IMR-90 (cell line): ENCODE measurements at regions not wholly inside any gene's neighbourhood (a gene's known extent, or its start where the extent isn't known, plus 50 kb on each side); places are given as distances from the start of the nearest gene placed in this dataset.

Experiments used
- ATAC-seq: fragments of 200-7000 bp; cut with Tn5 transposase; 2 replicates; pipeline ENCODE4 v1.9.1; 2020; ENCODE audit warnings: low read depth, mild to moderate bottlenecking, moderate library complexity
- BruUV-seq: library from RNA; stranded (reverse); fragments of 400-500 nt; replicated peaks from 2 replicates; lab custom pipeline; 2021; lab: Mats Ljungman, UMichigan
- CTCF ChIA-PET: fragments of 300-600 bp; formaldehyde crosslinking; extraction: SDS; loops from one replicate; lab custom pipeline; 2021; ENCODE audit warnings: antibody characterized with exemption; lab: Yijun Ruan, JAX
- POLR2A ChIA-PET: fragments of 300-600 bp; sonication (Branson Sonifier 250); formaldehyde crosslinking; loops from one replicate; lab custom pipeline; 2022; ENCODE audit warnings: antibody characterized with exemption; ENCODE audit not compliant: unreplicated experiment; lab: Charles Lee
- DNase-seq: peaks from one replicate; pipeline ENCODE4 v3.0.0; 2013
- H2AFZ ChIP-seq: replicated peaks from 2 replicates; pipeline ENCODE3; 2013; ENCODE audit warnings: low read length, mild to moderate bottlenecking; ENCODE audit not compliant: poor library complexity
- H2AK5ac ChIP-seq: 2 replicates; pipeline ENCODE4 v1.6.1; 2013; ENCODE audit warnings: low read depth, low read length, inconsistent platforms
- H2AK9ac ChIP-seq: replicated peaks from 2 replicates; pipeline ENCODE3; 2013; ENCODE audit warnings: mild to moderate bottlenecking, low read depth, low read length, moderate library complexity; ENCODE audit not compliant: poor library complexity
- H2BK120ac ChIP-seq: 2 replicates; pipeline ENCODE4 v1.6.1; 2013; ENCODE audit warnings: low read depth, low read length, inconsistent platforms
- H2BK15ac ChIP-seq: 3 replicates; pipeline ENCODE4 v1.6.1; 2013; ENCODE audit warnings: low read depth, low read length, inconsistent platforms
- H2BK20ac ChIP-seq: 2 replicates; pipeline ENCODE4 v1.6.1; 2013; ENCODE audit warnings: low read depth, mild to moderate bottlenecking, inconsistent platforms, low read length, moderate library complexity
- H2BK5ac ChIP-seq: 2 replicates; pipeline ENCODE4 v1.6.1; 2013; ENCODE audit warnings: mild to moderate bottlenecking, low read depth, low read length, inconsistent platforms; ENCODE audit not compliant: poor library complexity, severe bottlenecking
- H3K14ac ChIP-seq: replicated peaks from 2 replicates; pipeline ENCODE4 v1.6.1; 2013; ENCODE audit warnings: low read depth, low read length, inconsistent platforms
- H3K18ac ChIP-seq: 2 replicates; pipeline ENCODE4 v1.6.1; 2013; ENCODE audit warnings: low read depth, low read length, control low read depth
- H3K23ac ChIP-seq: 2 replicates; pipeline ENCODE4 v1.6.1; 2013; ENCODE audit warnings: low read depth, low read length, inconsistent platforms
- H3K27ac ChIP-seq: 2 replicates; pipeline ENCODE4 v1.5.1; 2013; ENCODE audit warnings: mild to moderate bottlenecking, control low read depth, low read length; ENCODE audit not compliant: insufficient read depth
- H3K27me3 ChIP-seq: 2 replicates; pipeline ENCODE4 v1.6.1; 2013; ENCODE audit warnings: low read length; ENCODE audit not compliant: control insufficient read depth, insufficient read depth
- H3K36me3 ChIP-seq: 2 replicates; pipeline ENCODE4 v1.6.1; 2013; ENCODE audit warnings: low read length, mixed read lengths; ENCODE audit not compliant: control insufficient read depth, insufficient read depth
- H3K4ac ChIP-seq: 2 replicates; pipeline ENCODE4 v1.6.1; 2013; ENCODE audit warnings: low read depth, low read length, inconsistent platforms
- H3K4me1 ChIP-seq: 2 replicates; pipeline ENCODE4 v1.6.1; 2013; ENCODE audit warnings: low read length, mixed read lengths; ENCODE audit not compliant: control insufficient read depth, insufficient read depth
- H3K4me2 ChIP-seq: 2 replicates; pipeline ENCODE4 v1.6.1; 2013; ENCODE audit warnings: low read depth, mild to moderate bottlenecking, control low read depth, low read length, moderate library complexity
- H3K4me3 ChIP-seq: 2 replicates; pipeline ENCODE4 v1.5.1; 2013; ENCODE audit warnings: low read depth, mild to moderate bottlenecking, control low read depth, low read length, moderate library complexity; ENCODE audit not compliant: insufficient read depth
- H3K56ac ChIP-seq: 2 replicates; pipeline ENCODE4 v1.6.1; 2013; ENCODE audit warnings: low read length, inconsistent platforms; ENCODE audit not compliant: insufficient read depth; ENCODE audit errors: extremely low read depth
- H3K79me1 ChIP-seq, 2 experiments: 2 replicates each; pipeline ENCODE4 v1.6.1; 2013; ENCODE audit warnings: low read length in 2 of 2, inconsistent platforms in 1 of 2, low read depth in 1 of 2
- H3K9ac ChIP-seq: 2 replicates; pipeline ENCODE4 v1.6.1; 2013; ENCODE audit warnings: low read depth, low read length, control low read depth
- H3K9me1 ChIP-seq: 2 replicates; pipeline ENCODE4 v1.6.1; 2013; ENCODE audit warnings: low read length, inconsistent platforms; ENCODE audit not compliant: insufficient read depth
- H3K9me3 ChIP-seq: 2 replicates; pipeline ENCODE4 v1.6.1; 2013; ENCODE audit warnings: low read length; ENCODE audit not compliant: control insufficient read depth, insufficient read depth
- H4K20me1 ChIP-seq: 2 replicates; pipeline ENCODE4 v1.6.1; 2013; ENCODE audit warnings: low read length, inconsistent platforms; ENCODE audit not compliant: insufficient read depth
- H4K5ac ChIP-seq: 2 replicates; pipeline ENCODE4 v1.6.1; 2013; ENCODE audit warnings: mild to moderate bottlenecking, low read depth, low read length, control low read depth
- H4K8ac ChIP-seq, 2 experiments: 2 replicates each; pipeline ENCODE4 v1.6.1; 2013; ENCODE audit warnings: low read depth in 2 of 2, low read length in 2 of 2, control low read depth in 1 of 2, inconsistent platforms in 1 of 2
- H4K91ac ChIP-seq: 2 replicates; pipeline ENCODE4 v1.6.1; 2013; ENCODE audit warnings: low read depth, low read length, inconsistent platforms; ENCODE audit not compliant: insufficient read depth
- BHLHE40 ChIP-seq: fragments of 150-350 bp; IDR thresholded peaks from 2 replicates; pipeline ENCODE4 v1.6.1; 2016; ENCODE audit warnings: mild to moderate bottlenecking, low read depth, low read length
- CEBPB ChIP-seq: IDR thresholded peaks from 2 replicates; pipeline ENCODE4 v1.6.1; 2012; ENCODE audit warnings: low read depth, low read length, improper control_type of control experiment
- CHD1 ChIP-seq: IDR thresholded peaks from 2 replicates; pipeline ENCODE4 v1.6.1; 2012; ENCODE audit warnings: low read depth, low read length, improper control_type of control experiment
- FOS ChIP-seq: fragments of 150-350 bp; IDR thresholded peaks from 2 replicates; pipeline ENCODE4 v1.6.1; 2016; ENCODE audit warnings: low read depth, low read length
- MAFK ChIP-seq: IDR thresholded peaks from 2 replicates; pipeline ENCODE4 v1.6.1; 2012; ENCODE audit warnings: low read depth, low read length, improper control_type of control experiment
- MAZ ChIP-seq: IDR thresholded peaks from 2 replicates; pipeline ENCODE4 v1.6.1; 2012; ENCODE audit warnings: low read depth, mild to moderate bottlenecking, low read length, improper control_type of control experiment, moderate library complexity, borderline replicate concordance
- MXI1 ChIP-seq: IDR thresholded peaks from 2 replicates; pipeline ENCODE4 v1.6.1; 2012; ENCODE audit warnings: low read depth, mild to moderate bottlenecking, low read length, moderate library complexity, borderline replicate concordance
- NFE2L2 ChIP-seq: fragments of 150-350 bp; IDR thresholded peaks from 2 replicates; pipeline ENCODE4 v1.6.1; 2016; ENCODE audit warnings: low read depth, mild to moderate bottlenecking, low read length
- POLR2A ChIP-seq: IDR thresholded peaks from 2 replicates; pipeline ENCODE4 v1.6.1; 2012; ENCODE audit warnings: mild to moderate bottlenecking, low read depth, low read length
- RAD21 ChIP-seq: IDR thresholded peaks from 2 replicates; pipeline ENCODE4 v1.6.1; 2012; ENCODE audit warnings: low read length, improper control_type of control experiment
- RCOR1 ChIP-seq: IDR thresholded peaks from 2 replicates; pipeline ENCODE4 v1.6.1; 2012; ENCODE audit warnings: mild to moderate bottlenecking, low read length, improper control_type of control experiment; ENCODE audit not compliant: insufficient replicate concordance
- SMC3 ChIP-seq: fragments of 150-350 bp; IDR thresholded peaks from 2 replicates; pipeline ENCODE4 v1.6.1; 2016; ENCODE audit warnings: low read depth, mild to moderate bottlenecking, antibody characterized with exemption, low read length, moderate library complexity
- WGBS, 2 experiments: methylation state at CpG; one replicate each; pipeline versions ENCODE4 v1.1.5 to v1.1.7; 2013; ENCODE audit warnings: missing lambda C conversion rate in 2 of 2; ENCODE audit not compliant: insufficient read length in 1 of 2; ENCODE audit errors: extremely low coverage in 2 of 2; 5-methylcytosine and 5-hydroxymethylcytosine counted together
- dilution Hi-C: fragments of 300-500 bp; cut with HindIII; formaldehyde crosslinking; loops from one replicate; pipeline ENCODE4 v1.14.3; 2018; ENCODE audit warnings: low sequenced_read_pairs; ENCODE audit not compliant: unreplicated experiment
- in situ Hi-C: fragments of 300-500 bp; cut with MboI; formaldehyde crosslinking; loops from 3 replicates; pipeline ENCODE4 v1.14.3; 2019; ENCODE audit warnings: low sequenced_read_pairs, inconsistent platforms, mixed read lengths
- intact Hi-C: fragments of 100-400 bp; cut with micrococcal nuclease; formaldehyde crosslinking; loops from 2 replicates; pipeline ENCODE4 v1.10.0; 2022
- TF ChIP-seq, protein P1 (sequence below): fragments of 150-350 bp; IDR thresholded peaks from 2 replicates; pipeline ENCODE4 v1.6.1; 2017; ENCODE audit warnings: mild to moderate bottlenecking, antibody characterized with exemption, low read length, low read depth
- TF ChIP-seq, protein P2 (sequence below): conservative IDR thresholded peaks from 2 replicates; pipeline ENCODE4 v1.5.1; 2012; ENCODE audit warnings: mild to moderate bottlenecking, low read depth, low read length, improper control_type of control experiment
- TF ChIP-seq, protein P3 (sequence below): fragments of 150-350 bp; IDR thresholded peaks from 2 replicates; pipeline ENCODE4 v1.6.1; 2016; ENCODE audit warnings: low read depth, mild to moderate bottlenecking, low read length, moderate library complexity, borderline replicate concordance

DNA sequence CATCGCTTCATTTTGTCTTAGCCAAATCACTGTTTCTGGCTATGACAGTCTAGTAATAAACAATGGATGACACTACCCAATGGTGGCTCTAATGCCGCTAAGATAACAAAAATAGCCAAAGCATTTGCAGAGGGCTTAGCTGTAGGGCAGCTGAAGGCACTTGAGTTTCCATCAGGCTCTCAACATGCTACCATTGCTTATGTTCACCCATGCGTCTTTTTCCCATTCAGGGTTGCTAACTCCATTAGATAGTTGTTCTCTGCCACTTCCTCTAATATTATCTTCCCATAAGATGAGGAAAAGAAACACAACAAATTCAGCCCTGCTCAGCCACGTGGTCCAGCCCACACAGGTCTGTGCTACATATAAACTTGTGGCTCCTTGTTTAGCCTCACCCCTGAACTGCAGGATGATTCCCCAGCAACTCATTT lies 159.6 kb downstream of the TOMM20 start:
- Histone ChIP-seq H3K18ac (peak overlapping the region; percentile 95), H3K4ac (peak overlapping the region; percentile 97), H2AK9ac (no peak overlapping the region), H2AFZ (peak overlapping the region; percentile 4), H3K4me1 (peaks cover 31% of the 10 kb centered on the region), H4K8ac (peak overlapping the region; percentile 68 to 86; a peak in 3 of 4 replicates), H3K56ac (peak overlapping the region; percentile 60; the same call in 1 of the 2 replicates), H3K27me3 (no peaks in the 10 kb centered on the region), H4K5ac (peak overlapping the region; percentile 90), H3K23ac (peak overlapping the region; percentile 69; the same call in 1 of the 2 replicates), H2BK15ac (peak overlapping the region; percentile 97; the same call in 2 of the 3 replicates), H3K14ac (peak overlapping the region; percentile 59), H3K9me1 (peaks cover 21% of the 10 kb centered on the region), H3K4me3 (no peak overlapping the region), H3K36me3 (no peaks in the 10 kb centered on the region), H3K79me1 (peaks cover 0 to 2% of the 10 kb centered on the region in 2 experiments; a peak in 1 of 4 replicates), H2AK5ac (peak overlapping the region; percentile 26), H2BK120ac (peak overlapping the region; percentile 96), H4K91ac (peak overlapping the region; percentile 67), H4K20me1 (no peaks in the 10 kb centered on the region), H3K9ac (peak overlapping the region; percentile 94), H3K9me3 (no peaks in the 10 kb centered on the region), H2BK5ac (peak overlapping the region; percentile 93), H3K27ac (peak overlapping the region; percentile 95), H2BK20ac (peak overlapping the region; percentile 81), H3K4me2 (peak overlapping the region; percentile 90)
- intact Hi-C loops: no loop called here
- TF ChIP-seq, protein P1, sequence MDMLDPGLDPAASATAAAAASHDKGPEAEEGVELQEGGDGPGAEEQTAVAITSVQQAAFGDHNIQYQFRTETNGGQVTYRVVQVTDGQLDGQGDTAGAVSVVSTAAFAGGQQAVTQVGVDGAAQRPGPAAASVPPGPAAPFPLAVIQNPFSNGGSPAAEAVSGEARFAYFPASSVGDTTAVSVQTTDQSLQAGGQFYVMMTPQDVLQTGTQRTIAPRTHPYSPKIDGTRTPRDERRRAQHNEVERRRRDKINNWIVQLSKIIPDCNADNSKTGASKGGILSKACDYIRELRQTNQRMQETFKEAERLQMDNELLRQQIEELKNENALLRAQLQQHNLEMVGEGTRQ: peak; percentile 78
- TF ChIP-seq, protein P2, sequence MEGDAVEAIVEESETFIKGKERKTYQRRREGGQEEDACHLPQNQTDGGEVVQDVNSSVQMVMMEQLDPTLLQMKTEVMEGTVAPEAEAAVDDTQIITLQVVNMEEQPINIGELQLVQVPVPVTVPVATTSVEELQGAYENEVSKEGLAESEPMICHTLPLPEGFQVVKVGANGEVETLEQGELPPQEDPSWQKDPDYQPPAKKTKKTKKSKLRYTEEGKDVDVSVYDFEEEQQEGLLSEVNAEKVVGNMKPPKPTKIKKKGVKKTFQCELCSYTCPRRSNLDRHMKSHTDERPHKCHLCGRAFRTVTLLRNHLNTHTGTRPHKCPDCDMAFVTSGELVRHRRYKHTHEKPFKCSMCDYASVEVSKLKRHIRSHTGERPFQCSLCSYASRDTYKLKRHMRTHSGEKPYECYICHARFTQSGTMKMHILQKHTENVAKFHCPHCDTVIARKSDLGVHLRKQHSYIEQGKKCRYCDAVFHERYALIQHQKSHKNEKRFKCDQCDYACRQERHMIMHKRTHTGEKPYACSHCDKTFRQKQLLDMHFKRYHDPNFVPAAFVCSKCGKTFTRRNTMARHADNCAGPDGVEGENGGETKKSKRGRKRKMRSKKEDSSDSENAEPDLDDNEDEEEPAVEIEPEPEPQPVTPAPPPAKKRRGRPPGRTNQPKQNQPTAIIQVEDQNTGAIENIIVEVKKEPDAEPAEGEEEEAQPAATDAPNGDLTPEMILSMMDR: no peak
- TF ChIP-seq RCOR1 (no peak), CEBPB (no peak), NFE2L2 (no peak), SMC3 (no peak), RAD21 (no peak), MXI1 (no peak), CHD1 (no peak), BHLHE40 (no peak; the same call in 1 of the 2 replicates), MAZ (no peak), MAFK (no peak), POLR2A (peak; percentile 17; the same call in 1 of the 2 replicates), FOS (no peak)
- TF ChIP-seq, protein P3, sequence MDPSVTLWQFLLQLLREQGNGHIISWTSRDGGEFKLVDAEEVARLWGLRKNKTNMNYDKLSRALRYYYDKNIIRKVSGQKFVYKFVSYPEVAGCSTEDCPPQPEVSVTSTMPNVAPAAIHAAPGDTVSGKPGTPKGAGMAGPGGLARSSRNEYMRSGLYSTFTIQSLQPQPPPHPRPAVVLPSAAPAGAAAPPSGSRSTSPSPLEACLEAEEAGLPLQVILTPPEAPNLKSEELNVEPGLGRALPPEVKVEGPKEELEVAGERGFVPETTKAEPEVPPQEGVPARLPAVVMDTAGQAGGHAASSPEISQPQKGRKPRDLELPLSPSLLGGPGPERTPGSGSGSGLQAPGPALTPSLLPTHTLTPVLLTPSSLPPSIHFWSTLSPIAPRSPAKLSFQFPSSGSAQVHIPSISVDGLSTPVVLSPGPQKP: no peak
- DNase-seq (peak; percentile 84), ATAC-seq (peak; percentile 9; the same call in 1 of the 2 replicates)
- WGBS, 2 experiments: 69% methylated on average over 2 of the region's 4 CpGs; no CpG with 5 or more reads in 1 of the 2 experiments
- dilution Hi-C loops: no loop called here
- ChIA-PET CTCF (no interaction called here), POLR2A (interaction anchor here (0.6 to 1.0 kb wide), 2 partner anchors 253 to 365 kb away, joined by 4 to 5 read pairs; no protein-coding TSS in a partner anchor)
- in situ Hi-C loops: no loop called here
- BruUV-seq: no TSS peak
